ENCODE measurements at regions not wholly inside any gene's neighbourhood (a gene's known extent, or its start where the extent isn't known, plus 50 kb on each side); places are given as distances from the start of the nearest gene placed in this dataset.
"Not testable (repeated sequence)": the region's sequence is repeated elsewhere in the genome, so short reads cannot be mapped to it uniquely, and the experiment has no call there.

DNA sequence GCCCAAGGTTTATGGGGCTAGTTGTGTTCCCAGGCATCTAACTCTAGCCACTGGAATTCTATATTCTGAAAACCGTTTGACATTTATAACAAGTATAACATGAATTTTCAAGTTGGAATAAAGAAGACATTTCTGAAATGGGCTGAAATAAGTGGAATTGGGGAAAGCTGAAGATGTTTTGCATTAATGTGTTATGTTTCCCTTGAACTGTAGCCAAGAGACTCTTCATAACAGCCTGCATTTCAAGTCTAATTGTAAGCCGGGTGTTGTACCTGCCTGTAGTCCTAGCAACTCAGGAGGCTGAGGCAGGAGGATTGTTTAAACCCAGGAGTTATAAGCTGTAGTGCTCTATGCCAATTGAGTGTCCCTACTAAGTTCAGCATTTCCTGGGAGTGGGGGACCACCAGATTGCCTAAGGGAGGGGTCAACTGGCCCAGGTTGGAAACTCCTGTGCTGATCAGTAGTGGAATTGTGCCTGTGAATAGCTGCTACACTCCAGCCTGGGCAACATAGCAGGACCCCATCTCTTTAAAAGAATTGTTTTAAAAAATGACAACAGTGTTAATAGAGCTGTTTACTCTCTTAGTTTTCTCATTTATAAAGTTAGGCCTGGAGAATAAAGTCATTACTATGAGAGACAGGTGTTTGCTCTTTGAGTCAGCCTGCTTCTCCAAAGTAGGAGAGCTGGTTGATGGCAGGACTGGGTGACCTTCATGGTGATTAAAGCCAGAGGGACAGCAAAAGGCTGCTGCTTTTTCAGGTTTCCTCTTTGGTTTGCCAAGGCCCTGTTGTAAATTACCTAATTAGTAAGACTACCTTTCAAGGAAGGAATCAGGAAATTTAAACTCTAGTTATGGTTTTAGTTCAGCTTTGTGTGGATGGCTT, 483.6 kb upstream of the RGS6 start:
- DNase-seq: no peak

DNA sequence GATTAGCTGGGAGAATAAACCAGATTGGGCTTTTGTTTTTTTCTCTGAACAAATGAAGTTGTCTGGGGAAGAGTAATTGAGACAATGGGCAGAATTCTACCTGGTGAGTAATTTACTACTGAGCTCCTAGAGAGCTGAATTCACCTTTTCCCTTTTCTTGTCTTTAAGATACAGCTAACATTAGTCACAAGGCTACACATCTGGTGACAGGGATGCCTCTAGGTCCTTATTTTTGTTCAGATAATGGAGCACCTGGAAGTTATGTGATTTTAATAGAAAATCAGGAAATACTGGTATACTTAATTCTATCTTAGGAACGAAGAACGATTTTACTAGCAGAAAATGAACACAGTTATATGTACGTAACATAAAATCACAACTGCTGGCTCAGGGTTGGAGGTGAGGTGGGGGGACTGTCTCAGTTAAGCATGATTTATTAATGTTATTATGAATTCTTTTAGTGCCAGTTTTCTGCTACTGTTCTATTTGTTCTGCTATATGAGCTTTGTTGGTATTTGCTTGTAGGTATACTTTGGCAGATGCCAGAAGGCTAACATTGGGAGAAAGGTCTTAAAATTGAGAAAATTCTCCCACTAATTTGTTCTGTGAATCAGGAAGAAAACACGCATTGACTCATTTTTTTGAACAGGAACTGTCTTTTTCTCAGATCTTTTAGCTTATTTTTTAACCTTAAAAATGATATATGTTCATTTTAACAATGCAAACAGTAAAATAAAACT, 482.7 kb upstream of the RGS6 start:
- DNase-seq: no peak

DNA sequence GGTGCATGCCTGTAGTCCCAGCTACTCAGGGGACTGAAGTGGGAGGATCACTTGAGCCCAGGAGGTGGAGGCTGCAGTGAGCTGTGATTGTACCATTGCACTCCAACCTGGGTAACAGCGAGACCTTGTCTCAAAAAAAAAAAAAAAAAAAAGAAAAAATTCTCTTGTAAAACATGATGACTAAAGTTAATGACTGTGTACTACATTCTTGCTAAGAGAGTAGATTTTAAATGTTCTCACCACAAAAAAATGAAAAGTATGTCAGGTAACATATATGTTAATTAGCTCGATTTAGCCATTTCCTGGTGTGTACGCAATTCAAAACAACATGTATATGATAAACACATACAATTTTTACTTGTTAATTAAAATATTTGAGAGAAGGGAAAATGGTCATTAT, 480.7 kb upstream of the RGS6 start:
- DNase-seq: no peak

DNA sequence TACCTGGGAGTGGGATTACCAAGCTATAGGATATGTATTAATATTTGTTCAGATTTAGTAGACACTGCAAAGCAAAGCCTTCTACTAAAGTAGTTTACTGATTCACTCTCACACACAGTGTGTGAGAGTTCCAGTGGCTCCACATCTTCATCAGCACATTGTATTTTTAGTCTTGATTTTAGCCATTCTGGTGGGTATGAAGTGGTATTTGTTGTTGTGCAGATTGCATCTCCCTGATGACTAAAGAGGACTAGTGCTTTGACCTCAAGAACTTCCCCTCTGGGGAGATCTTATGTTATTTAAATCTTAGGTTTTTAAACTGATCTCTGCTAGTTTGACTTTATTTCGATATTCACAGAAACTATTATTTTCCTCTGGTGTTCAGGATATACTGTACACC, 479.7 kb upstream of the RGS6 start:
- no peak for DNase-seq

DNA sequence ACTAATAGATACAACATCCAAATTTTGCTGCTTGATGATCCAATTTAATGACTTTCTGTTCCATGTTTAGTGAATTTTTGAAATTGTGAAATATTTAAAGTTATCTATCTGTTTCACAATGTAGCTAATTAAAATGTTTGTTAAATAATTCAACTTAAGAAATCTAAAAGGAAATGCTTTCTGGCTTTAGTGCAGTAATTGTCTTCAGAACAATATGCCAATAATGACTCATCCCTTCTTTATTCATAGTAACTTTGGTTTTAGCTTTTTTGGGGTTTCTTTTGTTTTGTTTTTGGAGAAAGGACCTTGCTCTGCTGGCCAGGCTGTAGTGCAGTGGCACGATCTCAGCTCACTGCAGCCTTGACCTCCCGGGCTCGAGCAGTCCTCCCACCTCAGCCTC, 479.2 kb upstream of the RGS6 start:
- DNase-seq: no peak

DNA sequence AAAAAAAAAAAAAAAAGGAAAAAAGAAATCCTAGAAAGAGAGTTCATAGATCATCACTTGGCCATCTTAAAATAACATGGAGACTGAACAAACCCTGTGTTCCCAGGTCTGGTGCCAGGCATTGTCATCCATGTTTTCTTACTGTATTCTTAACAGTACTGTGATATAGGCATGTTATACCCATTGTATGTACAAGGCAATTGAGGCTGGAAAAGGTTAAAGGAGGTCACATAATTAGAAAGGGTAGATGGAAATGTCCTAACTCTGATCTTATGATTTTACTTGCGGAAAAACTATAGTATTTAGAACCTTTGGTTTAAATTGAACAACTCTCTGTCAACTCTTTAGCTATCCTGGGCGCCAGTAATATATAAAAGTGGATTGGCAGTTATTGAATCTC, 478.2 kb upstream of the RGS6 start:
- DNase-seq: no peak

DNA sequence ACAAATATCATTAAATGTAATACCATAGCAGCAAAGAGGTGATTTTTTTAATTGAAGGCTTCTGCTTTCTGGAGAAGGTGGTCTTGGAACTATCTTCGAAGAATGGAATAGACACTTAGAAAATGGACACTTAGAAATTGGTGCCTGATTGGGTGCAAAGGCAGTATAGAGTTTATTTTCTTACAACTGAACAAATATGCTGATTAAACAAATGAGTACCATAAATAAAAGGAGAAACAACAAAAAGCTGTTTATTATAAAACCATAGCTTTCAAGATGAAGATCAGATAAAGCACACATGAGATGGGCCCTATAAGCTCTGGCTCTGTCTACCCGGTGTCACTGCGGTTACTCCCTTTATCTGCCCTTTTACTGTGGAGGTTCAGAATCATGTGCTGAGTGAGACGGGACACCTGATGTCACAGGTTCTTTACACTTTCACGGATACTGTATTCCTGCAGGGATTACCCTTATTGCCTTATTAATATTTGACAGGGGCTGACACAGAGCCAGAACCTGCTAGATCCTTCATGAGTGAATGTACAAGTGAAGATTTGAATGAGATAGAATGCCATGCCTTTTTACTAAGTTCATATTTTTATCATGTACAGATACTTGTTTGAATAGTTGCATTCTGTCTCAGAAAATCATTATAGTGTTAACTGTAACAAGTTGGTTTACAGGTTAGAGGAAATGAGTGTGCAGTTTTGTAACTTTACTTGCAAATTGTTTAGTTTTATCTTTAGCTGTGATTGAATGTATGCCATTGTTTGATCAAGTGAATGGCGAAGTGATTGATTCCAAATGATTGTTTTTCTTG, 477.5 kb upstream of the RGS6 start:
- DNase-seq: no peak

DNA sequence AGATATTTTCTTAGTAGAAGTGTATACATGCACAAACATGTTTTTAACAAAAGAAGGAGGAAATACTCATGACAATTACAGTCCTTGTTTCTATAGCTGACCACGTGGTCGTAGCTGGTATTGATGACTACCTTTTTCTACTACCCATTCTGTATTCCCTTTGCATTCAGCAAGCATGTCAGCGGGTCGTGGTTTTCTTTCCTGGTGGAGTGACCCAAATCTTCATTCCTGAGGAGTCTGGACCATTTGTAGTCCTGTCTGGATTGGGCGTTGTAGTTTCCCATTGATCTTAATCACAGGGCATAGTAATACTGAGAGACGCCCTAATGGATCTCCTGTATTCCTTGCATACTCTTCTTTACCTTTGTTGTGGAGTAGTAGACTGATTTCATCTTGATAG, 472.1 kb upstream of the RGS6 start:
- DNase-seq: no peak

DNA sequence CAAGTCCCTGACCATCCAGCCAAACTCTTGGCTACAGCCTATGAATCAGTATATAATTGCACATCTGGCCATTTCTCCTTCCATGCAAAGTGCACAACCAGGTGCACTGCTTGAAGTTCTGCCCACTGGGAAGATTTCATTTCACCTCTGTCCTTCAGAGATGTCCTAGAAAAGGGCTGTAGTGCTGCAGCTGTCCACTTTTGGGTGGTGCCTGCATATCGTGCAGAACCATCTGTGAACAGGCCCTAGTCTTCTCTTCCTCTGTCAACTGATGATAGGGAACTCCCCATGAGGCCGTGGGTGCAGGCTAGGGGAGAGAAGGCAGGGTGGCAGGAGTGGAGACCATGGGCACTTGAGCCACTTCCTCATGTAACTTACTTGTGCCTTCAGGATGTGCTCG, 470.6 kb upstream of the RGS6 start:
- not testable (repeated sequence) for DNase-seq

DNA sequence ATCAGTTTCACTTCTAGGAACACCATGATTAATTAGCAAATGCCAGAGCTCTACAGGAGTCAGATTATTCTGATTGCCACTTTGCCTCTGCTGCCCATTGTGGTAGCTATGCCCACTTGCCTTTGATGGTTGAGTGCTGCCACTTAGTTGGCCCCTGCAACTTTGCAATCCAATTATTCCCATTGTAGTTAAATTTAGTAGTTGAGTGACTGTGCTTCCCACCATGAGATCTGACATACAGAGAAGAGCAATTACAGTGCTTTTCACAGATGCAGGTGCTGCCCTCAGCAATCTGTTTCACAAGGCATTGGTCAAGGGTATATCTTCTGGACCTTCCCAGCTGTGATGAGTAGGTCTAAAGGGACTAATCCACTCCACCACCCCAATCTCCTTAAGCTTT, 468.4 kb upstream of the RGS6 start:
- no peak for DNase-seq

DNA sequence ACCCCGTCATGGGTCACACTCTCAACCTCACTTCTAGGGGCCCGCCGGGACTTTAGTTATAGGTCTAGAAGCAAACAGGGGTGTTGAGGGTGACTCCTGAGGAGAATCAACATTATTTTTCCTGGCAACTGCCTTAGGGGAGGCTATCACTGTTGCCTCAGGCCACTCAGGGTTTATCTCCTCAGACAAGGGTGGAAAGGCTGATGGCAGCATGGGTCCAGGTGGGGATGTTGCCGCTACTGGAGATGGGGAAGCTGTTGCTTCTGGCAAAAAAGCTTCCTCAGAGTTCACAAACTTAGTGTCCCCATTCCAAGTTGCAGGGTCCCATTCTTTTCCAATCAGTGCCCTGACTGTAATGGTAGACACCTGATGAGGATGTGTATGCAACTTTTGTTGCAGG, 467.4 kb upstream of the RGS6 start:
- DNase-seq: no peak

DNA sequence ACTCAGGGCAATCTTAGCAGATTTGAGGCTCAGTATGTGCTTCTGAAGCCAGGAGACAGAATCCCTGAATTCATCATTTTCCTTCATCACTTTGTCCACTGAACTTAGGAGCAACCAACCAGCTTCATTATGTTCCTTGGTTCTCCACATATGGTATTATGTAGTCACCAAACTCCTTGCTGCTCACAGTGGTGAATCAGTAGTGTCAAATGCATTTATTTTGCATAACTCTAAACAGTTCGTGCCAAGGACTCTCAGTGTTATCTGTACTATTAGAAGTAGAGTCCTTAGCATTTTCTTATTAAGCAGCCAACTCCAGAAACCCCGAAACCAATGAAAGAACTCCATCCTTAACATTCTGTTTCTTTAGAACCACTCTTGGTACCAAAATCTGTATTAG, 466.9 kb upstream of the RGS6 start:
- DNase-seq: no peak

DNA sequence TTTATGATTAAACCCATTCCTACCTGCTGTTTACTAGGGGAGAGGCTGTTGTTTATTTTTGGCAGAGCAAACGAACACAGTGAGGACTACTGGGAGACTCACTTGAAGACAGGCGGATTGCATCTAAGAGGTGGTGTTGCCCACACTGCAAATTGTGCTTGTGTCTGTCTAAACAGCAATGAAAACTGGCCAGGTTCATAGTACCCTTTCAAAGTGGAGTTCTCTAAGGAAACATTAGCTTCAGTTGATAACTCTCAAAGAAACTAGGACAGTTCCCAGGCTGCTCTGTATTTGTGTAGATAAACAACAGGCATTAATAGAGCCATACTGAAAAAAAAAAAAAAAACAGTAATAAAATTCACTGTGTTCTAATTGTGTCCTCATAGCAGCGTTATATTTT, 466.0 kb upstream of the RGS6 start:
- no peak for DNase-seq

DNA sequence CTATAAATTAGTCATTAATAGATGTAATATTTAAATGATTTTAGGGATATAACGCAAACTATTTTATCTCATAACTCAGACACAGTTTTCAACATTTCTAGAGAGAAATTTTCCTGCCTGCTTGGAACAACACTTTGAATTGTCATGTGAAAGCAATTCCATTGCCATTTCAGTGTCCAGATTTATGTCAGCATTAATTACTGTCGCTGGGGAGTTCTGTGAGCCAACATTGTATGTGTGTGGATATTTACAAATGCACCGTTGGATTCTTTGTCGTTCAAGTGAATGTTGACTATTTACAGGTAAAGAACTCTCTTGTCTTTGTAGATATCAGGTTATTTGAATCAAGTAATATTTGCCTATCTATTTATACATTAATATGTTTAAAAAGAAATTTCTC, 465.3 kb upstream of the RGS6 start:
- DNase-seq: no peak

DNA sequence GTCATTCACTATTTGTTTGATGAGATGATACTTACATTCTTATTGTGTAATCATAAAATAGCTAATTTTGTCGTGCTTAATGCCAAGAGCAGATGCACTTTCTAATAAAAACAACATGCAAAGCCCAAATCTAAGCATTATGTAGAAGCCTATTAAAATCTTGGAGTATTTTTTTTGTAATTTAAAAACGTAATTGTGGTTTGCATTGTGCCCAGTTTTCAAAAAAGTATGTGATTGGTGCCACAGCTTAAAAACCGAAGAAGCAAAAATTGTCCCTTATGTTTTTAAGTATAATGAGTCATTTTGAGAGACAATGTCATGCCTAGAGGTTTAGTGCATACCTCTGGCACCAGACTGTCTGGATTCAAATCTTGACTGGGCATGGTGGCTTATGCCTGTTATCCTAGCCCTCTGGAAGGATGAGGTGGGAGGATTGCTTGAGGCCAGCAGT, 464.8 kb upstream of the RGS6 start:
- no peak for DNase-seq

DNA sequence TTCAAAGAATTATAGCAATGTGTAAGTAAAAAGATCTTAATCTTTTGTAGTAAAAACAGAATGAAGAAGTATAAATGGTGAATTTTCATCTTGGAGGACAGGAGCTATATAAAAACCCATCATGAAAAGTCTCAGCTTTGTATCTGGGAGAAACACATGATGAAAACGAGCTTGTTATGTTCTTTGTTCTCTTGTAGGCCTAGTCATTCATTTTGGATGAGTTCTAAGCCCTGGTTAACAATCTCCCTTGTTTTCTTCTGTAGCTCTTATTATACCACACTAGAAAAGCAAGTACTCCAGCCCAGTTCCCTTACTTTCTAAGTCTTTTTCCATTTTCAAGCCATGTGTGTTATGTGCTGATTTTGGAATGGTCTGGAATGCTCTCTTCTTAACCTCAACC, 463.5 kb upstream of the RGS6 start:
- DNase-seq: no peak

DNA sequence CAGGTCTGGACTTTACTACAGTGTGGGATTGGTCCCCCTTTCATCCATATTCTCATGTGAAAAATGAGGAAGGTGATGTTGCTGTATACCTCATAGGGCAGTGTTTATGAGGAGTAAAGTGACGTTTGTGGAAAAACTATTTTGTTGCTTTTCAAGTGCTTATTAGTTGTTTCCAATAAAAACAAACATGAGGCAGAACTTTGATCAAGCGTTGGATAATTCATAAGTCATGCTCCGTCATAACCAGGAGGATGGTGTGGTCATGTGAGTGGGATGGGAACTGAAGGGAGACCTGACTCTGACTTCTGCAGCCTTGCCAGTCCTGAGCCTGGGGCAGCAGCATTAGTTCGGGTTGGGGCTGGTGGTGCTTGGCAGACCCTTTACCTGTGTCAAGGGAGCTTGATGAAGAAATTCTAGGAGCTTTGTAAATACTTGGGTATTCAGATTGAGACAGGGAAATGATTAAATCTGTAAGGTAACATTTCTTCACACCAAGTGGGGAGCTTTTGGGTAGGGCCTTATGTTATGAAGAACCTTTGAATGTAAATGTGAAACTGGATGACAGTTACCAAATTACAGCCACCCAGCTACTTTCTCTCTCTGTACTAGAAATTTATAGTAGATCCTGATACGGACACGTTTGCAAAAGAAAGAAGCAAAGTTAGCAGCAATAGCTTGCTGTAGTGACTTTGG, 462.4 kb upstream of the RGS6 start:
- DNase-seq: no peak

DNA sequence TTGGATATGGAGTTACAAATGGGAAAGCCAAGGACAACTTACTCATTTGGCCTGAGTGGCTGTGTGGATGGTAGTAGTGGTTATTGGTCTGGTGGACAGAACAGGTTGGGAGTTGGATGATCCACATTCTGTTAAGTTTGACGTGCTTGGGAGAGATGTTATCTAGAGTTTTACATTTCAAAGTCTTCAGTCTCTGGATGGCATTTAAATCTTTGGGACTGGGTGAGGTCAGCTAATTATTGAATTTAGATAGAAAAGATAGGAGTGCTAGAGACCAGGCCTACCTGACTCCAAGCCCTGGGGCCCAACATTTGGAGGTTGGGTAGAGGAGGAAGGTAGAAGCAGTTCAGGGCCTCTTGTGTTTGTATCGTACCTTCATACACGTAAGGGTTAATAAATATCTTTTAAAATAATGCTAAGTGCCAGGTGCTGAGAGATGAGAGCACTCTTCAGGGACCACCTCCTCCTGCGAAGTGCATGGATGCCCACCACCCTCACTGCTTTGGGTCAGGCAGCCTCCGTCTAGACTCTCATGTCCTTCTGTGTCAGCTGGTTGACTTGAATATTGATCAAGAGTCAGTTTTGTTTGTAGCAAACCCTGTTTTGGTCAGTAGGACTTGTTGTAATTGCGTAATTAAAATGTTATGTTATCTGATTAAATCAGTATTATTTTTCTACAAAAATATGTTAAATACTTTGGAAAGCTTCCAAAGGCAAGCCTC, 460.4 kb upstream of the RGS6 start:
- DNase-seq: no peak

DNA sequence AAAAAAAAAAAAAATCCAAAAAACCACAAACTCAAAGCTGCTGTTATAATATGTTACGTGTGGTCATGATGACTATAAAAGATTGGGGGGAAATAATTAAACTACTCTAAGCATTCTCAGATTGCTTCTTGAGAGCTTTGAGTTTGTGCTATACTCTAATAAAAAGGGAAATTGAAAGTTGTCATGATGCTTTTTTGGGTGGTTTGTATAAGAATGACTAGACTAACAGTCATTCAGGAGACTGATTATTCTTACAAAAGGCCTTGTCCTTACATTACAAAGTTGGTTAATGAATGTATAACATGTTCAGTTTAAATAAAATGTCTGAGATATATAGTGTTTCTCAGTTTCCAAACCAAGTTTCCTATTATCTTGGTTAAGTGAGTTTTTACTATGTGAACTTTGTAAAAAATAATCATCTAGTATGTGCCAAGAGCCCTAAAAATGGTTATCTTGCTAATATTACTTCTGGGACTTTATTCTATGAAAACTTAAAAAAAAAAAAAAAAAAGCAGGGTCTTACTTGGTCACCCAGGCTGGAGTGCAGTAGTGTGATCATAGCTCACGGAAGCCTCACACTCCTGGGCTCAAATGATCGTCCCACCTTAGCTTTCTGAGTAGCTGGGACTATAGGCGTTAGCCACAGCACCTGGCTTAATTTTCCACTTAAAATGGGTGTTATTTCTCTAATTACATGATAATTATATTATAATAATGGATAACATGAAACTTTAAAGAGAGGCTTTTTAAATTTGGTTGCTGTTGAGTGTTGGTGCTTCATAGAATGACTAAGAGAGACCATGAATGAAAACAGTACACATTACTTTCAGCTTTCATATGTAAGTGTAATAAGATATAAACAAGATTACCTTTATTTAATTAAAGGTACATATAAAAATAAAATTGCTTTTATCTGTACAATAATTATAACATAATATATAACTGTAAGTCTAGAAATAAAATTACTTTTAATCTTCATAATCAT, 459.6 kb upstream of the RGS6 start:
- DNase-seq: no peak

DNA sequence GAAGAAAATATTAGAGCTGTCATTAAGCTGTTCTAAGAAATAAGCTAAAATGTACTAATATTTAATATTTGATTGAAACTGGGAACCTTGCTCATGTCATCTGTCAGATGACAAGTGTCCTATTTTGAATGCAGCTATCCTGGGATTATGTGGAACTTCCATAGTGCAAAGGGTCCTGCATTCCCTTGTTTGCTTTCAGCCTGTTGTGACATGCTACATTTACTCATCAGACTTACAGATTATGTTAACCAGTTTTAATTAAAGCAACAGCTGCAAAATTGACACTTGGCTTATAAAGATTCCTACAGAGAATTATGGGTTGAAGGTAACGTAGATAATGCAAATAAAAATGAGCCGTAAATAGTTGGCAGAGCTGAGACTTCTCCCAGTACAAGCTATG, 458.4 kb upstream of the RGS6 start:
- no peak for DNase-seq

Data from NCI-H526 (cell line).